ENCODE measurements at regions not wholly inside any gene's neighbourhood (a gene's known extent, or its start where the extent isn't known, plus 50 kb on each side); places are given as distances from the start of the nearest gene placed in this dataset.

GRCh38 chr3:145869958-145870357 is 291.0 kb downstream of the PLOD2 start:
- Histone ChIP-seq H3K4me2 (ENCODE audit: low read length, poor library complexity, severe bottlenecking) (no peak overlapping the region), H2BK5ac (ENCODE audit: low read depth, low read length, poor library complexity, severe bottlenecking) (no peak overlapping the region), H3K9ac (ENCODE audit: low read length) (no peak overlapping the region), H2AK5ac (ENCODE audit: low read length, severe bottlenecking) (no peak overlapping the region), H4K8ac (ENCODE audit: low read length) (no peak overlapping the region), H2BK12ac (ENCODE audit: low read length in 2 of 2) (no peak overlapping the region), H3K27ac (ENCODE audit: low read length, poor library complexity, severe bottlenecking) (no peak overlapping the region), H3K79me1 (replicated peaks; ENCODE audit: low read length, poor library complexity, severe bottlenecking) (no peaks in the 10 kb centered on the region), H3K9me3 (ENCODE audit: control insufficient read depth, low read length) (no peaks in the 10 kb centered on the region), H3K36me3 (ENCODE audit: control insufficient read depth in 1 of 2, insufficient read depth in 2 of 2, low read depth in 1 of 2, low read length in 2 of 2) (no peaks in the 10 kb centered on the region), H3K23ac (ENCODE audit: low read length in 2 of 2) (no peak overlapping the region), H2BK15ac (ENCODE audit: low read depth, poor library complexity, severe bottlenecking) (no peak overlapping the region), H3K14ac (ENCODE audit: low read length in 2 of 2) (no peak overlapping the region), H4K91ac (ENCODE audit: low read length) (no peak overlapping the region), H2BK120ac (ENCODE audit: low read depth, low read length) (no peak overlapping the region), H3K4me1 (ENCODE audit: control insufficient read depth, insufficient read depth, low read depth, low read length) (no peaks in the 10 kb centered on the region), H3K18ac (ENCODE audit: low read depth in 1 of 2, low read length in 2 of 2) (no peak overlapping the region), H3K4ac (ENCODE audit: low read depth in 1 of 2, low read length in 2 of 2) (no peak overlapping the region), H2AFZ (ENCODE audit: low read depth, low read length) (no peak overlapping the region), H3K4me3 (ENCODE audit: insufficient read depth in 1 of 2, low read depth in 1 of 2, low read length in 2 of 2) (no peak overlapping the region), H3K27me3 (ENCODE audit: control insufficient read depth in 1 of 2, insufficient read depth in 1 of 2, low read length in 2 of 2) (no peaks in the 10 kb centered on the region)
- no peak for DNase-seq
- WGBS = 94% methylated on average over 1 of the region's 1 CpG

GRCh38 chr3:145882436-145882835 is 278.5 kb downstream of the PLOD2 start:
- Histone ChIP-seq H3K4me3 (ENCODE audit: insufficient read depth in 1 of 2, low read depth in 1 of 2, low read length in 2 of 2) (no peak overlapping the region), H2BK120ac (ENCODE audit: low read depth, low read length) (no peak overlapping the region), H3K4me2 (ENCODE audit: low read length, poor library complexity, severe bottlenecking) (no peak overlapping the region), H3K79me1 (replicated peaks; ENCODE audit: low read length, poor library complexity, severe bottlenecking) (no peaks in the 10 kb centered on the region), H3K9me3 (ENCODE audit: control insufficient read depth, low read length) (no peaks in the 10 kb centered on the region), H2BK5ac (ENCODE audit: low read depth, low read length, poor library complexity, severe bottlenecking) (no peak overlapping the region), H2AFZ (ENCODE audit: low read depth, low read length) (no peak overlapping the region), H2AK5ac (ENCODE audit: low read length, severe bottlenecking) (no peak overlapping the region), H3K27me3 (ENCODE audit: control insufficient read depth in 1 of 2, insufficient read depth in 1 of 2, low read length in 2 of 2) (no peaks in the 10 kb centered on the region), H4K91ac (ENCODE audit: low read length) (no peak overlapping the region), H2BK12ac (ENCODE audit: low read length in 2 of 2) (no peak overlapping the region), H3K27ac (ENCODE audit: low read length, poor library complexity, severe bottlenecking) (no peak overlapping the region), H4K8ac (ENCODE audit: low read length) (no peak overlapping the region), H2BK15ac (ENCODE audit: low read depth, poor library complexity, severe bottlenecking) (no peak overlapping the region), H3K4me1 (ENCODE audit: control insufficient read depth, insufficient read depth, low read depth, low read length) (no peaks in the 10 kb centered on the region), H3K9ac (ENCODE audit: low read length) (no peak overlapping the region), H3K36me3 (ENCODE audit: control insufficient read depth in 1 of 2, insufficient read depth in 2 of 2, low read depth in 1 of 2, low read length in 2 of 2) (no peaks in the 10 kb centered on the region), H3K14ac (ENCODE audit: low read length in 2 of 2) (no peak overlapping the region), H3K18ac (ENCODE audit: low read depth in 1 of 2, low read length in 2 of 2) (no peak overlapping the region), H3K4ac (ENCODE audit: low read depth in 1 of 2, low read length in 2 of 2) (no peak overlapping the region), H3K23ac (ENCODE audit: low read length in 2 of 2) (no peak overlapping the region)
- no peak for DNase-seq
- 87% methylated on average over 2 of the region's 2 CpGs for WGBS

- no peaks in the 10 kb centered on the region for H3K9me3 ChIP-seq (ENCODE audit: control insufficient read depth, low read length)
- no peak overlapping the region for H2AFZ ChIP-seq (ENCODE audit: low read depth, low read length)
These were observed 271.3 kb downstream of the PLOD2 start for GRCh38 chr3:145889730-145890129.

GRCh38 chr3:145892869-145893268 is 268.1 kb downstream of the PLOD2 start:
- Histone ChIP-seq H3K4ac (ENCODE audit: low read depth in 1 of 2, low read length in 2 of 2) (no peak overlapping the region), H3K23ac (ENCODE audit: low read length in 2 of 2) (no peak overlapping the region), H3K14ac (ENCODE audit: low read length in 2 of 2) (no peak overlapping the region), H3K4me1 (ENCODE audit: control insufficient read depth, insufficient read depth, low read depth, low read length) (no peaks in the 10 kb centered on the region), H3K27ac (ENCODE audit: low read length, poor library complexity, severe bottlenecking) (no peak overlapping the region), H3K9ac (ENCODE audit: low read length) (no peak overlapping the region), H2AFZ (ENCODE audit: low read depth, low read length) (no peak overlapping the region), H2BK15ac (ENCODE audit: low read depth, poor library complexity, severe bottlenecking) (no peak overlapping the region), H3K4me3 (ENCODE audit: insufficient read depth in 1 of 2, low read depth in 1 of 2, low read length in 2 of 2) (no peak overlapping the region), H2BK120ac (ENCODE audit: low read depth, low read length) (no peak overlapping the region), H2BK12ac (ENCODE audit: low read length in 2 of 2) (no peak overlapping the region), H3K79me1 (replicated peaks; ENCODE audit: low read length, poor library complexity, severe bottlenecking) (no peaks in the 10 kb centered on the region), H3K36me3 (ENCODE audit: control insufficient read depth in 1 of 2, insufficient read depth in 2 of 2, low read depth in 1 of 2, low read length in 2 of 2) (no peaks in the 10 kb centered on the region), H3K9me3 (ENCODE audit: control insufficient read depth, low read length) (no peaks in the 10 kb centered on the region), H4K8ac (ENCODE audit: low read length) (no peak overlapping the region), H3K4me2 (ENCODE audit: low read length, poor library complexity, severe bottlenecking) (no peak overlapping the region), H2BK5ac (ENCODE audit: low read depth, low read length, poor library complexity, severe bottlenecking) (no peak overlapping the region), H2AK5ac (ENCODE audit: low read length, severe bottlenecking) (no peak overlapping the region), H3K18ac (ENCODE audit: low read depth in 1 of 2, low read length in 2 of 2) (no peak overlapping the region), H3K27me3 (ENCODE audit: control insufficient read depth in 1 of 2, insufficient read depth in 1 of 2, low read length in 2 of 2) (no peaks in the 10 kb centered on the region), H4K91ac (ENCODE audit: low read length) (no peak overlapping the region)
- 87% methylated on average over 3 of the region's 3 CpGs for WGBS
- DNase-seq = no peak

More at GRCh38 chr3:145889730-145890129, 271.3 kb downstream of the PLOD2 start:
- Histone ChIP-seq H2AK5ac (ENCODE audit: low read length, severe bottlenecking) (no peak overlapping the region), H2BK120ac (ENCODE audit: low read depth, low read length) (no peak overlapping the region), H4K8ac (ENCODE audit: low read length) (no peak overlapping the region), H3K4ac (ENCODE audit: low read depth in 1 of 2, low read length in 2 of 2) (no peak overlapping the region), H2BK12ac (ENCODE audit: low read length in 2 of 2) (no peak overlapping the region), H3K36me3 (ENCODE audit: control insufficient read depth in 1 of 2, insufficient read depth in 2 of 2, low read depth in 1 of 2, low read length in 2 of 2) (no peaks in the 10 kb centered on the region), H3K18ac (ENCODE audit: low read depth in 1 of 2, low read length in 2 of 2) (no peak overlapping the region), H3K14ac (ENCODE audit: low read length in 2 of 2) (peak overlapping the region in 1 of 2 experiments; percentile 41), H4K91ac (ENCODE audit: low read length) (peak overlapping the region; percentile 15), H3K23ac (ENCODE audit: low read length in 2 of 2) (no peak overlapping the region), H3K9ac (ENCODE audit: low read length) (no peak overlapping the region), H3K4me2 (ENCODE audit: low read length, poor library complexity, severe bottlenecking) (no peak overlapping the region), H3K4me3 (ENCODE audit: insufficient read depth in 1 of 2, low read depth in 1 of 2, low read length in 2 of 2) (no peak overlapping the region), H3K4me1 (ENCODE audit: control insufficient read depth, insufficient read depth, low read depth, low read length) (no peaks in the 10 kb centered on the region), H3K27me3 (ENCODE audit: control insufficient read depth in 1 of 2, insufficient read depth in 1 of 2, low read length in 2 of 2) (no peaks in the 10 kb centered on the region), H3K27ac (ENCODE audit: low read length, poor library complexity, severe bottlenecking) (no peak overlapping the region), H2BK5ac (ENCODE audit: low read depth, low read length, poor library complexity, severe bottlenecking) (no peak overlapping the region), H2BK15ac (ENCODE audit: low read depth, poor library complexity, severe bottlenecking) (no peak overlapping the region), H3K79me1 (replicated peaks; ENCODE audit: low read length, poor library complexity, severe bottlenecking) (no peaks in the 10 kb centered on the region)
- WGBS = 50% methylated on average over 2 of the region's 2 CpGs
- DNase-seq = no peak
